K562 (cell line): ENCODE measurements at regions not wholly inside any gene's neighbourhood (a gene's known extent, or its start where the extent isn't known, plus 50 kb on each side); places are given as distances from the start of the nearest gene placed in this dataset.

Source experiments
- ATAC-seq: fragments of 200-7000 bp; cut with Tn5 transposase; 3 replicates; pipeline ENCODE4 v1.9.1; 2020; ENCODE audit warnings: moderate library complexity
- BruUV-seq: library from RNA; stranded (reverse); fragments of 400-500 nt; replicated peaks from 2 replicates; lab custom pipeline; 2021; lab: Mats Ljungman, UMichigan
- CTCF ChIA-PET: fragments of 300-600 bp; formaldehyde crosslinking; extraction: SDS; loops from one replicate; lab custom pipeline; 2021; ENCODE audit warnings: low intra/inter-chr PET ratio; lab: Yijun Ruan, JAX
- POLR2A ChIA-PET: fragments of 300-600, 350-650 bp; sonication (Branson Sonifier 250); formaldehyde crosslinking; extraction: SDS; loops from one replicate; lab custom pipeline; 2021; ENCODE audit warnings: antibody characterized with exemption, inconsistent platforms; lab: Yijun Ruan, JAX
- DNase-seq, 4 experiments: peaks; one replicate each; pipeline versions ENCODE4 v3.0.0 to v3.0.0-alpha.2; 2011 to 2018; ENCODE audit warnings: low spot score in 3 of 4, mixed read lengths in 3 of 4; ENCODE audit errors: extremely low read depth in 1 of 4
- FAIRE-seq: peaks from 2 replicates; lab custom pipeline; 2011; peaks lifted over from hg19 to GRCh38; lab: Jason Lieb, UNC
- H2AFZ ChIP-seq: 2 replicates; pipeline ENCODE4 v1.6.0; 2011; ENCODE audit warnings: low read depth, low read length, control low read depth, inconsistent platforms
- H3K27ac ChIP-seq: fragments of 200-600 bp; 3 replicates; pipeline ENCODE4 v1.8.0; 2011; ENCODE audit warnings: low read depth, mild to moderate bottlenecking, control low read depth, inconsistent platforms, low read length, moderate library complexity, mixed read lengths; ENCODE audit errors: extremely low read depth
- H3K27me3 ChIP-seq, 2 experiments: fragments of 300-600 bp in 1 of 2; 2 replicates in 1 of 2; 3 replicates in 1 of 2; pipeline versions ENCODE4 v1.6.0 to v1.8.0; 2011; ENCODE audit warnings: inconsistent platforms in 2 of 2, low read length in 2 of 2, mild to moderate bottlenecking in 1 of 2, mixed read lengths in 1 of 2, moderate library complexity in 1 of 2; ENCODE audit not compliant: control insufficient read depth in 2 of 2, insufficient read depth in 2 of 2
- H3K36me3 ChIP-seq: fragments of 300-600 bp; 3 replicates; pipeline ENCODE4 v1.8.0; 2011; ENCODE audit warnings: mild to moderate bottlenecking, low read length, inconsistent platforms; ENCODE audit not compliant: control insufficient read depth, insufficient read depth
- H3K4me1 ChIP-seq, 2 experiments: fragments of 200-600 bp in 1 of 2; replicated peaks in 1 of 2; 2 replicates in 1 of 2; 3 replicates in 1 of 2; pipeline versions ENCODE4 v1.5.1 to v1.8.0; 2011; ENCODE audit warnings: inconsistent platforms in 2 of 2, low read length in 2 of 2, mild to moderate bottlenecking in 1 of 2, mixed read lengths in 1 of 2, moderate library complexity in 1 of 2; ENCODE audit not compliant: control insufficient read depth in 2 of 2, insufficient read depth in 2 of 2
- H3K4me2 ChIP-seq: 2 replicates; pipeline ENCODE4 v1.6.1; 2011; ENCODE audit warnings: low read length, control low read depth, inconsistent platforms, mixed read lengths; ENCODE audit not compliant: insufficient read depth
- H3K4me3 ChIP-seq: fragments of 200-600 bp; sonication (generic), shearing (Covaris generic); 2 replicates; pipeline ENCODE4 v1.5.1; 2016; ENCODE audit warnings: control low read depth, inconsistent platforms
- H3K79me2 ChIP-seq: fragments of 200-600 bp; 3 replicates; pipeline ENCODE4 v1.8.0; 2011; ENCODE audit warnings: low read length, inconsistent platforms; ENCODE audit not compliant: control insufficient read depth, insufficient read depth
- H3K9ac ChIP-seq, 2 experiments: 2 replicates each; pipeline versions ENCODE4 v1.6.0 to v1.6.1; 2011; ENCODE audit warnings: low read depth in 2 of 2, low read length in 2 of 2, control low read depth in 1 of 2, inconsistent platforms in 1 of 2, mild to moderate bottlenecking in 1 of 2, mixed read lengths in 1 of 2; ENCODE audit not compliant: insufficient read depth in 1 of 2
- H3K9me1 ChIP-seq: one replicate; pipeline ENCODE4 v1.6.0; 2011; ENCODE audit warnings: inconsistent platforms, mild to moderate bottlenecking, low read length, moderate library complexity; ENCODE audit not compliant: control insufficient read depth, insufficient read depth
- H3K9me3 ChIP-seq: replicated peaks from 2 replicates; pipeline ENCODE4 v1.5.1; 2011; ENCODE audit warnings: low read depth, low read length, inconsistent platforms; ENCODE audit not compliant: control insufficient read depth, insufficient read depth
- H4K20me1 ChIP-seq: replicated peaks from 2 replicates; pipeline ENCODE4 v1.6.1; 2011; ENCODE audit warnings: low read length, inconsistent platforms, mixed read lengths; ENCODE audit not compliant: control insufficient read depth, insufficient read depth
- BRF2 ChIP-seq: IDR thresholded peaks from 3 replicates; pipeline ENCODE4 v1.6.1; 2011; ENCODE audit warnings: borderline replicate concordance, mild to moderate bottlenecking; ENCODE audit not compliant: insufficient read length, insufficient read depth
- CBFA2T2 ChIP-seq: fragments of 450-650 bp; conservative IDR thresholded peaks from 2 replicates; pipeline ENCODE4 v1.6.1; 2017; ENCODE audit warnings: mild to moderate bottlenecking
- CCNT2 ChIP-seq: IDR thresholded peaks from 2 replicates; pipeline ENCODE4 v1.6.1; 2011; ENCODE audit warnings: borderline replicate concordance, low read depth, mild to moderate bottlenecking, moderate library complexity, mixed read lengths, low read length; ENCODE audit not compliant: insufficient read length; ENCODE audit errors: extremely low read depth
- FOXA3 ChIP-seq, 2 experiments: fragments of 450-650 bp in 1 of 2; sonication (generic) in 1 of 2; formaldehyde crosslinking; IDR thresholded peaks in 1 of 2; conservative IDR thresholded peaks in 1 of 2; 2 replicates each; pipeline versions ENCODE4 v1.4.0 to v1.8.0; 2020 to 2022; ENCODE audit warnings: mild to moderate bottlenecking in 2 of 2, missing genetic modification reagents in 1 of 2
- POLR2B ChIP-seq: fragments of 450-650 bp; IDR thresholded peaks from 2 replicates; pipeline ENCODE4 v1.6.1; 2018; ENCODE audit warnings: low read depth; ENCODE audit not compliant: partially characterized antibody
- RERE ChIP-seq: sonication (generic); formaldehyde crosslinking; IDR thresholded peaks from 2 replicates; pipeline ENCODE4 v1.8.0; 2023; ENCODE audit warnings: missing genetic modification reagents, mild to moderate bottlenecking, borderline replicate concordance
- SOX6 ChIP-seq: fragments of 450-650 bp; IDR thresholded peaks from 2 replicates; pipeline ENCODE4 v1.6.1; 2014; ENCODE audit warnings: mild to moderate bottlenecking
- SRSF1 ChIP-seq: fragments of 200-400 bp; formaldehyde crosslinking; IDR thresholded peaks from 2 replicates; pipeline ENCODE4 v1.6.1; 2017; ENCODE audit warnings: mild to moderate bottlenecking, low read depth, low read length, moderate library complexity
- WHSC1 ChIP-seq: IDR thresholded peaks from one replicate; pipeline ENCODE4 v1.6.1; 2012; ENCODE audit warnings: low read length, control low read depth, inconsistent platforms
- WGBS: fragments of 100-300 bp; shearing (Covaris generic); methylation state at CpG from one replicate; pipeline ENCODE4 v1.1.6; 2016; ENCODE audit warnings: low coverage, mixed read lengths; ENCODE audit not compliant: insufficient coverage; ENCODE audit errors: missing lambda C conversion rate; 5-methylcytosine and 5-hydroxymethylcytosine counted together
- in situ Hi-C: fragments of 300-500 bp; cut with MboI; formaldehyde crosslinking; loops from 4 replicates; pipeline ENCODE4 v1.15.0; 2018; ENCODE audit warnings: inconsistent platforms, mixed read lengths
- intact Hi-C: fragments of 100-400 bp; cut with micrococcal nuclease; formaldehyde crosslinking; loops from 2 replicates; pipeline ENCODE4 v1.14.2; 2022
- TF ChIP-seq, protein P1 (sequence below): fragments of 450-650 bp; IDR thresholded peaks from 2 replicates; pipeline ENCODE4 v1.6.1; 2017; ENCODE audit warnings: mild to moderate bottlenecking, moderate library complexity

DNA sequence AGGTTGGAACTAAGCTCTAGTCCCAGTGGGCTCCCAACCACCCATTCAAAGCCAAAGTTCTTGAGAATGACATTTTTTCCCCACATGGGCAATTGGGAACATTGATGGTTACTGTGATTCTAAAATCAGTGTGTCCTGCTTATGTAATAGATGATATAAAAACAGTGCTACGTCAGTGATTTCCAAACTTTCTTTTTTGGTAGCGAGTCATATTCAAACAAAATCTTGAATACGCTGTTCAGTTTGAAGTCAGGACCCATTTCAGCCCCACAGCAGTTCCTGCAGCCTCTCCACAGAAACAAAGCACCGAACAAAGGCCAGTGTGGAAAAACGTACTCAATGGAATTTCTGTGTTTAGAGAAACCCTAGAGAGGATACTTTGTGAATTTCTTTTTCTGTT is 170.0 kb upstream of the OLIG3 start:
- H3K9me1 ChIP-seq: no peaks in the 10 kb centered on the region
- no peak overlapping the region for H3K4me2 ChIP-seq
- no peak for TF ChIP-seq POLR2B
- no peak for TF ChIP-seq SRSF1
- no peak for TF ChIP-seq CBFA2T2
- no peak for TF ChIP-seq WHSC1
- no peak for TF ChIP-seq CCNT2
- no peak for TF ChIP-seq BRF2
- TF ChIP-seq, protein P1, sequence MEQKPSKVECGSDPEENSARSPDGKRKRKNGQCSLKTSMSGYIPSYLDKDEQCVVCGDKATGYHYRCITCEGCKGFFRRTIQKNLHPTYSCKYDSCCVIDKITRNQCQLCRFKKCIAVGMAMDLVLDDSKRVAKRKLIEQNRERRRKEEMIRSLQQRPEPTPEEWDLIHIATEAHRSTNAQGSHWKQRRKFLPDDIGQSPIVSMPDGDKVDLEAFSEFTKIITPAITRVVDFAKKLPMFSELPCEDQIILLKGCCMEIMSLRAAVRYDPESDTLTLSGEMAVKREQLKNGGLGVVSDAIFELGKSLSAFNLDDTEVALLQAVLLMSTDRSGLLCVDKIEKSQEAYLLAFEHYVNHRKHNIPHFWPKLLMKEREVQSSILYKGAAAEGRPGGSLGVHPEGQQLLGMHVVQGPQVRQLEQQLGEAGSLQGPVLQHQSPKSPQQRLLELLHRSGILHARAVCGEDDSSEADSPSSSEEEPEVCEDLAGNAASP: no peak
- no peak for TF ChIP-seq RERE (CRISPR knock-in tag)
- no peak for TF ChIP-seq SOX6
- no peak for TF ChIP-seq FOXA3 (CRISPR knock-in tag; conservative IDR thresholded peaks at IDR 0.05 in 1 of 2, IDR thresholded peaks at IDR 0.05 in 1 of 2)
- TF ChIP-seq, all 486 proteins: peak for 0
- H3K79me2 ChIP-seq: no peaks in the 10 kb centered on the region
- ChIA-PET CTCF (no interaction called here), POLR2A (no interaction called here)
- H2AFZ ChIP-seq: no peak overlapping the region
- BruUV-seq: no TSS peak
- H3K4me3 ChIP-seq: no peak overlapping the region
- WGBS: 0% methylated on average over 5 of the region's 5 CpGs
- H3K4me1 ChIP-seq: no peaks in the 10 kb centered on the region
- no peak for ATAC-seq
- H3K9me3 ChIP-seq: no peaks in the 10 kb centered on the region
- no peaks in the 10 kb centered on the region for H4K20me1 ChIP-seq
- peaks cover 0 to 5% of the 10 kb centered on the region in 2 experiments; a peak in 1 of 5 replicates for H3K27me3 ChIP-seq
- no peak overlapping the region for H3K9ac ChIP-seq
- H3K36me3 ChIP-seq: no peaks in the 10 kb centered on the region
- intact Hi-C loops: no loop called here
- in situ Hi-C loops: no loop called here
- no peak for FAIRE-seq
- no peak overlapping the region for H3K27ac ChIP-seq
- DNase-seq: no peak
